ENCODE measurements at regions not wholly inside any gene's neighbourhood (a gene's known extent, or its start where the extent isn't known, plus 50 kb on each side); places are given as distances from the start of the nearest gene placed in this dataset.
A peak's percentile ranks its signal among the peaks of the same experiment; 100 is the strongest.
"Not testable (repeated sequence)": the region's sequence is repeated elsewhere in the genome, so short reads cannot be mapped to it uniquely, and the experiment has no call there.

DNA sequence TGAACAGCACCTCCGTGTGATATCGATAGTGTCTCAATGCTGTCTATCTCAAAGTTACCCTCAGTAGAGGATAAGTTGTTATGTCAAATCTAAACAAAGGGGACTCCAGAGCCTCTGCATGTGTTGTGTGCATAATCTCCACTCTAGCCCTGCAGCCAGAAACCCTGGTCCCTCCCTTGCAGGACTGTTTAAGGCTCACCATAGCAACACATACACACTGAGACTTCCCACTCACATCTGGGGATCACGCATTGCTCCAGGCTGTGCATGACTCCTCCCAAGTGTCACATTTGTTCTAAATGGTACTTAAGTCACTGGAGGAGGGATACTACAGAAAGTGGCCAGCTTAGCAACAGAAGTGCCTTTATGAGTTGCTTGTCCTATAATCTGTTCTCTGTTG, 258.6 kb upstream of the CRIM1 start:
- peaks cover 3% of the 10 kb centered on the region for H3K36me3 Mint-ChIP-seq (ENCODE audit: low read depth)
- TF ChIP-seq CTCF (IDR thresholded peaks at IDR 0.05): no peak
- H3K27ac Mint-ChIP-seq: no peak overlapping the region
- H3K9me3 Mint-ChIP-seq: peaks cover 61% of the 10 kb centered on the region
- DNase-seq: no peak
- no peaks in the 10 kb centered on the region for H3K4me1 Mint-ChIP-seq
- no peak overlapping the region for H3K4me3 Mint-ChIP-seq
- no peaks in the 10 kb centered on the region for H3K27me3 Mint-ChIP-seq (ENCODE audit: low read depth, poor library complexity)

DNA sequence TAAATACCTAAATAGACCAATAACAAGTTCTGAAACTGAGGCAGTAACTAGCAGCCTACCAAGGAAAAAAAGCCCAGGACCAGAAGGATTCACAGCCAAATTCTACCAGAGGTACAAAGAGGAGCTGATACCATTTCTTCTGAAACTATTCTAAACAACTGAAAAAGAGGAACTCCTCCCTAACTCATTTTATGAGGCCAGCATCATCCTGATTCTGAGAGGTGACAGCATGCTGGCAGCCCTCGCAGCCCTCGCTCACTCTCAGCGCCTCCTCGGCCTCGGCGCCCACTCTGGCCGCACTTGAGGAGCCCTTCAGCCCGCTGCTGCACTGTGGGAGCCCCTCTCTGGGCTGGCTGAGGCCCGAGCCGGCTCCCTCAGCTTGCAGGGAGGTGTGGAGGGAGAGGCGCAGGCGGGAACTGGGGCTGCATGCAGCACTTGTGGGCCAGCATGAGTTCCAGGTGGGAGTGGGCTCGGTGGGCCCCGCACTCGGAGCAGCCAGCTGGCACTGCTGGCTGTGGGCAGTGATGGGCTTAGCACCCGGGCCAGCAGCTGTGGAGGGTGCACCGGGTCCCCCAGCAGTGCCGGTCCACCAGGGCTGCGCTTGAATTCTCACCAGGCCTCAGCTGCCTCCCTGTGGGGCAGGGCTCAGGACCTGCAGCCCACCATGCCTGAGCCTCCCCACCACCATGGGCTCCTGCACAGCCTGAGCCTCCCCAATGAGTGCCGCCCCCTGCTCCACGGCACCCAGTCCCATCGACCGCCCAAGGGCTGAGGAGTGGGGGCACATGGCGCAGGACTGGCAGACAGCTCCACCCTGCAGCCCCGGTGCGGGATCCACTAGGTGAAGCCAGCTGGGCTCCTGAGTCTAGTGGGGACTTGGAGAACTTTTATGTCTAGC, 263.5 kb upstream of the CRIM1 start:
- H3K4me1 Mint-ChIP-seq; H3K36me3 Mint-ChIP-seq (ENCODE audit: low read depth); H3K27me3 Mint-ChIP-seq (ENCODE audit: low read depth, poor library complexity); H3K4me3 Mint-ChIP-seq; DNase-seq; H3K27ac Mint-ChIP-seq: not testable (repeated sequence)
- H3K9me3 Mint-ChIP-seq: peaks cover 61% of the 10 kb centered on the region

DNA sequence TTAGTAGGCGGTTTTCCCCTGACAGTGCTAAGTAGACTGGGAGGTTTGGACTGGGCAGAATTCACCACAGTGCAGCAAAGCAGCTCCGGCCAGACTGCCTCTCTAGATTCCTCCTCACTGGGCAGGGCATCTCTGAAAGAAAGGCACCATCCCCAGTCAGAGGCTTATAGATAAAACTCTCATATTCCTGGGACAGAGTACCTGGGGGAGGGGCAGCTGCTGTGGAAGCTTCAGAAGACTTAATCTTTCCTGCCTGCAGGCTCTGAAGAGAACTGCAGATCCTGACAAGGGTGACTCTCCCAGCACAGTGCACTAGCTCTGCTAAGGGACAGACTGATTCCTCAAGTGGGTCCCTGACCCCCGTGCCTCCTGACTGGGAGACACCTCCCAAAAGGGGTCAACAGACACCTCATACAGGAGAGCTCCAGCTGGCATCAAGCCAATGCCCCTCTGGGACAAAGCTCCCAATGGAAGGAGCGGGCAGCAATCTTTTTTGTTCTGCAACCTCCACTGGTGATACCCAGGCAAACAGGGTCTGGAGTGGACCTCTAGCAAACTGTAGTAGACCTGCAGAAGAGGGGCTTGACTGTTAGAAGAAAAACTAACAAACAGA, 266.8 kb upstream of the CRIM1 start:
- no peak for DNase-seq
- Mint-ChIP-seq H3K36me3 (ENCODE audit: low read depth) (peaks cover 3% of the 10 kb centered on the region), H3K27me3 (ENCODE audit: low read depth, poor library complexity) (peaks cover 7% of the 10 kb centered on the region), H3K4me3 (no peak overlapping the region), H3K27ac (no peak overlapping the region), H3K9me3 (peaks cover 35% of the 10 kb centered on the region), H3K4me1 (peaks cover 8% of the 10 kb centered on the region)
- TF ChIP-seq CTCF (IDR thresholded peaks at IDR 0.05): no peak

DNA sequence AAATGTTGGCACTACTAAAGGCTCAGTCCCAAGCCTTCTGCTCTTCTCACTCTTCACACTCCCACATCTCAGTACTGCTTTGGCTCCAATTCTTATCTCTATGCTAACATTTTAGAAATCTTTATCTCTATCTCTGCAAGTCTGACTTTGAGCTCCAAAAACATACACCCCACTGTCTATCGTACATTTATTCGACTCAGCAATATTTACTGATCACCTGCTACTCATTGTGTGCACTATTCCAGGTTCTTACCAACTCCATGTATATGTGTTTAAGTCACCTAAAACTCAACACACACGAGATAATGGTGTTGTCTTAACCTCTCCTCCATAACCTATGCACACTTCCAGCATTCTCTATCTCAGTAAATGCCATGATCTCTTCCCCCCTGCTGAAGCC, 268.2 kb upstream of the CRIM1 start:
- Mint-ChIP-seq H3K27me3 (ENCODE audit: low read depth, poor library complexity) (peaks cover 7% of the 10 kb centered on the region), H3K36me3 (ENCODE audit: low read depth) (no peaks in the 10 kb centered on the region), H3K9me3 (peaks cover 23% of the 10 kb centered on the region), H3K4me1 (peaks cover 8% of the 10 kb centered on the region), H3K27ac (peak overlapping the region; percentile 3), H3K4me3 (no peak overlapping the region)
- no peak for DNase-seq
- no peak for TF ChIP-seq CTCF (IDR thresholded peaks at IDR 0.05)

- no peak overlapping the region for H3K4me3 Mint-ChIP-seq
- H3K4me1 Mint-ChIP-seq: no peaks in the 10 kb centered on the region
- DNase-seq: no peak
- H3K36me3 Mint-ChIP-seq (ENCODE audit: low read depth): no peaks in the 10 kb centered on the region
- no peak for TF ChIP-seq CTCF (IDR thresholded peaks at IDR 0.05)
- H3K9me3 Mint-ChIP-seq: no peaks in the 10 kb centered on the region
- no peaks in the 10 kb centered on the region for H3K27me3 Mint-ChIP-seq (ENCODE audit: low read depth, poor library complexity)
- no peak overlapping the region for H3K27ac Mint-ChIP-seq
These were observed 275.8 kb upstream of the CRIM1 start for GRCh38 chr2:36079793-36080192.

DNA sequence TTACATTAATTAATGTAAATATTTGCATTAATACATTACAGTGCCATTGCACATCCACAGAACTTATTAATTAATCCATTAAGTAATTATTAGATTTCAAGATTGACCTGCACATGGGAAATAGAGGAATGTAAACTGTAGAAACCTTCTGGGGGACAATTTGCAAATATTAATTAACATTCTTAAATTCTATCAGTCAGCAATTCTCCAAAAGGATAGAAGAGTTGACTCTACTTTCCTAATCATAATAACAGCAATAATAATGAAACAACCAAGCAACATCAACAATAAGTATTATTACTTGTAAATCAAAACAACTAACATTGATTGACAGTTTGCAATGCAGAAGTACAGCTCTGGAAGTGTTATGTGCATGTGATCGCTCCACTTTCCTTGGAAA, 281.6 kb upstream of the CRIM1 start:
- no peaks in the 10 kb centered on the region for H3K36me3 Mint-ChIP-seq (ENCODE audit: low read depth)
- H3K27ac Mint-ChIP-seq: no peak overlapping the region
- H3K4me3 Mint-ChIP-seq: no peak overlapping the region
- H3K27me3 Mint-ChIP-seq (ENCODE audit: low read depth, poor library complexity): no peaks in the 10 kb centered on the region
- no peak for TF ChIP-seq CTCF (IDR thresholded peaks at IDR 0.05)
- H3K4me1 Mint-ChIP-seq: no peaks in the 10 kb centered on the region
- no peak for DNase-seq
- peaks cover 8% of the 10 kb centered on the region for H3K9me3 Mint-ChIP-seq

Data from nephron progenitor cell (in vitro differentiated cells).